B cell (primary cell): ENCODE measurements at regions not wholly inside any gene's neighbourhood (a gene's known extent, or its start where the extent isn't known, plus 50 kb on each side); places are given as distances from the start of the nearest gene placed in this dataset.
A peak's percentile ranks its signal among the peaks of the same experiment; 100 is the strongest.

Experiments
- ATAC-seq: fragments of 200-7000 bp; cut with Tn5 transposase; one replicate; pipeline ENCODE4 v1.10.0; 2021; ENCODE audit warnings: low read depth, mild to moderate bottlenecking, moderate number of reproducible peaks, moderate library complexity
- CTCF ChIA-PET: fragments of 350-600 bp; sonication (Branson Sonifier 250); formaldehyde crosslinking; loops from one replicate; lab custom pipeline; 2021; ENCODE audit warnings: antibody characterized with exemption, inconsistent platforms; lab: Charles Lee
- POLR2A ChIA-PET: fragments of 350-600 bp; sonication (Branson Sonifier 250); formaldehyde crosslinking; loops from one replicate; lab custom pipeline; 2021; ENCODE audit warnings: antibody characterized with exemption; lab: Charles Lee
- DNase-seq: peaks from one replicate; pipeline ENCODE4 v3.0.0; 2013
- H2AFZ ChIP-seq: 2 replicates; pipeline ENCODE4 v1.6.1; 2012; ENCODE audit warnings: mild to moderate bottlenecking, low read depth, low read length; ENCODE audit not compliant: insufficient read depth, poor library complexity, severe bottlenecking
- H3K27ac ChIP-seq, 2 donors: 1 replicate in 1 of 2; 2 replicates in 1 of 2; pipeline ENCODE4 v1.5.1; 2012 to 2013; ENCODE audit warnings: low read length in 2 of 2, mild to moderate bottlenecking in 2 of 2, moderate library complexity in 1 of 2
- H3K27me3 ChIP-seq, 4 experiments: fragments of 200-600 bp in 1 of 4; sonication (generic) in 1 of 4; replicated peaks in 1 of 4; 1 replicate in 2 of 4; 2 replicates in 2 of 4; pipeline versions ENCODE4 v1.6.1 to v1.7.0; 2013 to 2016; ENCODE audit warnings: low read length in 3 of 4, mild to moderate bottlenecking in 2 of 4, mixed read lengths in 1 of 4, moderate library complexity in 1 of 4; ENCODE audit not compliant: insufficient read depth in 4 of 4, control insufficient read depth in 3 of 4; ENCODE audit errors: control extremely low read depth in 1 of 4
- H3K36me3 ChIP-seq, 2 experiments: replicated peaks in 1 of 2; 1 replicate in 1 of 2; 2 replicates in 1 of 2; pipeline versions ENCODE4 v1.6.1 to v1.7.1; 2013; ENCODE audit warnings: low read length in 1 of 2; ENCODE audit not compliant: insufficient read depth in 2 of 2, control insufficient read depth in 1 of 2; ENCODE audit errors: control extremely low read depth in 1 of 2, extremely low read depth in 1 of 2
- H3K4me1 ChIP-seq, 2 donors: fragments of 200-600 bp in 1 of 2; sonication (generic) in 1 of 2; 1 replicate in 1 of 2; 2 replicates in 1 of 2; pipeline versions ENCODE4 v1.5.1 to v1.6.1; 2013 to 2017; ENCODE audit warnings: low read length in 2 of 2; ENCODE audit not compliant: control insufficient read depth in 2 of 2, insufficient read depth in 2 of 2
- H3K4me2 ChIP-seq: replicated peaks from 2 replicates; pipeline ENCODE3; 2012; ENCODE audit warnings: mild to moderate bottlenecking, low read depth, low read length; ENCODE audit not compliant: poor library complexity, severe bottlenecking
- H3K4me3 ChIP-seq, 5 experiments: fragments of 200-600 bp in 1 of 5; sonication (generic) in 1 of 5; 1 replicate in 3 of 5; 2 replicates in 2 of 5; pipeline versions ENCODE4 v1.5.1 to v1.7.0; 2011 to 2016; ENCODE audit warnings: low read length in 4 of 5, mild to moderate bottlenecking in 4 of 5, low read depth in 2 of 5, control low read depth in 1 of 5, moderate library complexity in 1 of 5; ENCODE audit not compliant: insufficient read depth in 1 of 5; ENCODE audit errors: control extremely low read depth in 1 of 5, extremely low read depth in 1 of 5
- H3K79me2 ChIP-seq: fragments of 200-600 bp; sonication (generic); one replicate; pipeline ENCODE4 v1.6.0; 2016; ENCODE audit warnings: low read length; ENCODE audit not compliant: control insufficient read depth, insufficient read depth
- H3K9ac ChIP-seq: fragments of 200-600 bp; sonication (generic); 2 replicates; pipeline ENCODE4 v1.6.1; 2017; ENCODE audit warnings: mild to moderate bottlenecking, low read length, moderate library complexity
- H3K9me3 ChIP-seq, 3 donors: one replicate each; pipeline versions ENCODE4 v1.6.1 to v1.7.1; 2013; ENCODE audit warnings: low read length in 2 of 3; ENCODE audit not compliant: control insufficient read depth in 2 of 3, insufficient read depth in 1 of 3; ENCODE audit errors: control extremely low read depth in 1 of 3
- H4K20me1 ChIP-seq: 2 replicates; pipeline ENCODE4 v1.6.0; 2012; ENCODE audit warnings: mild to moderate bottlenecking, low read length; ENCODE audit not compliant: insufficient read depth, control insufficient read depth, poor library complexity, severe bottlenecking
- H3K27ac Mint-ChIP-seq: one replicate; pipeline ENCODE4 v1.8.0; 2021; ENCODE audit warnings: mixed read lengths
- H3K27me3 Mint-ChIP-seq: one replicate; pipeline ENCODE4 v1.8.0; 2021; ENCODE audit warnings: mixed read lengths
- H3K4me1 Mint-ChIP-seq: one replicate; pipeline ENCODE4 v1.8.0; 2021; ENCODE audit warnings: mixed read lengths
- H3K4me3 Mint-ChIP-seq: one replicate; pipeline ENCODE4 v1.8.0; 2021; ENCODE audit warnings: mixed read lengths
- H3K9me3 Mint-ChIP-seq: one replicate; pipeline ENCODE4 v1.8.0; 2022; ENCODE audit warnings: mixed read lengths; ENCODE audit not compliant: insufficient read depth
- EZH2 ChIP-seq: IDR thresholded peaks from 2 replicates; pipeline ENCODE4 v1.6.1; 2012; ENCODE audit warnings: borderline replicate concordance, low read depth, mild to moderate bottlenecking, moderate library complexity, low read length; ENCODE audit not compliant: insufficient read depth, poor library complexity, severe bottlenecking
- WGBS: methylation state at CpG from one replicate; pipeline ENCODE4 v1.1.5; 2013; ENCODE audit warnings: missing lambda C conversion rate; ENCODE audit not compliant: insufficient coverage; 5-methylcytosine and 5-hydroxymethylcytosine counted together
- intact Hi-C: fragments of 100-400 bp; cut with micrococcal nuclease; formaldehyde crosslinking; loops from one replicate; pipeline ENCODE4 v1.10.0; 2022
- TF ChIP-seq, protein P1 (sequence below): fragments of 200-600 bp; IDR thresholded peaks from one replicate; pipeline ENCODE4 v1.8.0; 2022; ENCODE audit warnings: antibody characterized with exemption, mild to moderate bottlenecking

DNA sequence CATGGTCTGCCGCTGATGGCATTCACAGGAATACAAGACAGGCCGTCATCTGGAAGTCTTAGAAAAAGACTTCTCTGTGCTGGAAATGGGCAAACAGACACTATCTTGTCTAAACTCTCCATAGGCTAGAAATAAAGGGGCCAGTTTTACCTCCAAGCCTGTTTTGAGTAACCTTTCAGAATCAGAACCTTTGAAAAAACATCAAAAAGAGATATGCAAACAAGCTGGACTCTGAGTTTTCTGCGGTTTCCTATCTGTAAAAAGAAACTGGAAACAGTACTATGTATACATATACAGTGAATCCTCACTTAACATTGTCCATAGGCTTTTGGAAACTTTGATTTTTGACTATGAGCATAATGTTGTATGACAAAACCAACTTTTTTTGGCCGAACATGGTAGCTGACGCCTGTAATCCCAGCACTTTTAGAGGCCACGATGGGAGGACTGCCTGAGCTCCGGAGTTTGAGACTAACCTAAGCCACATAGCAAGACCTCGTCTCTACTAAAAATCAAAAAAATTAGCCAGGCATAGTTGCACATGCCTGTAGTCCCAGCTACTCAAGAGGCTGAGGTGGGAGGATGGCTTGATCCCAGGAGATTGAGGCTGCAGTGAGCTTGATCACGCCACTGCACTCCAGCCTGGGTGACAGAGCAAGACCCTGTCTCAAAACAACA lies 92.9 kb upstream of the MAX start:
- Histone ChIP-seq H3K79me2 (no peaks in the 10 kb centered on the region), H3K36me3 (no peaks in the 10 kb centered on the region), H4K20me1 (no peaks in the 10 kb centered on the region), H2AFZ (no peak overlapping the region), H3K27me3 (no peaks in the 10 kb centered on the region), H3K4me1 (peaks cover 19 to 23% of the 10 kb centered on the region in 2 donors), H3K4me2 (peak overlapping the region; percentile 62), H3K27ac (peak overlapping the region; percentile 29 to 35), H3K4me3 (peak overlapping the region in 4 of 5 experiments; percentile 0 to 42 (median 28)), H3K9ac (peak overlapping the region; percentile 13), H3K9me3 (no peaks in the 10 kb centered on the region)
- WGBS, result 78% methylated on average over 4 of the region's 9 CpGs
- H3K4me1 Mint-ChIP-seq, result peaks cover 44% of the 10 kb centered on the region
- TF ChIP-seq EZH2, result no peak
- TF ChIP-seq, protein P1, sequence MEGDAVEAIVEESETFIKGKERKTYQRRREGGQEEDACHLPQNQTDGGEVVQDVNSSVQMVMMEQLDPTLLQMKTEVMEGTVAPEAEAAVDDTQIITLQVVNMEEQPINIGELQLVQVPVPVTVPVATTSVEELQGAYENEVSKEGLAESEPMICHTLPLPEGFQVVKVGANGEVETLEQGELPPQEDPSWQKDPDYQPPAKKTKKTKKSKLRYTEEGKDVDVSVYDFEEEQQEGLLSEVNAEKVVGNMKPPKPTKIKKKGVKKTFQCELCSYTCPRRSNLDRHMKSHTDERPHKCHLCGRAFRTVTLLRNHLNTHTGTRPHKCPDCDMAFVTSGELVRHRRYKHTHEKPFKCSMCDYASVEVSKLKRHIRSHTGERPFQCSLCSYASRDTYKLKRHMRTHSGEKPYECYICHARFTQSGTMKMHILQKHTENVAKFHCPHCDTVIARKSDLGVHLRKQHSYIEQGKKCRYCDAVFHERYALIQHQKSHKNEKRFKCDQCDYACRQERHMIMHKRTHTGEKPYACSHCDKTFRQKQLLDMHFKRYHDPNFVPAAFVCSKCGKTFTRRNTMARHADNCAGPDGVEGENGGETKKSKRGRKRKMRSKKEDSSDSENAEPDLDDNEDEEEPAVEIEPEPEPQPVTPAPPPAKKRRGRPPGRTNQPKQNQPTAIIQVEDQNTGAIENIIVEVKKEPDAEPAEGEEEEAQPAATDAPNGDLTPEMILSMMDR, result no peak
- H3K4me3 Mint-ChIP-seq, result peak overlapping the region; percentile 84
- H3K27ac Mint-ChIP-seq, result peak overlapping the region; percentile 91
- peak; percentile 76 for ATAC-seq
- POLR2A ChIA-PET, result interaction anchor here (0.6 to 2.6 kb wide), 4 partner anchors 10 to 217 kb away, joined by 3 to 24 read pairs (median 9); no protein-coding TSS in a partner anchor
- intact Hi-C loops, result loop anchor here (1.0 to 2.0 kb wide), 3 partner anchors 10 to 24 kb away; no protein-coding TSS in a partner anchor
- H3K9me3 Mint-ChIP-seq, result no peaks in the 10 kb centered on the region
- H3K27me3 Mint-ChIP-seq, result no peaks in the 10 kb centered on the region
- DNase-seq, result peak; percentile 36
- CTCF ChIA-PET, result interaction anchor here (0.7 to 3.4 kb wide), 10 partner anchors 10 to 629 kb away, joined by 3 to 16 read pairs (median 6); partner anchors contain the start of gene FUT8

DNA sequence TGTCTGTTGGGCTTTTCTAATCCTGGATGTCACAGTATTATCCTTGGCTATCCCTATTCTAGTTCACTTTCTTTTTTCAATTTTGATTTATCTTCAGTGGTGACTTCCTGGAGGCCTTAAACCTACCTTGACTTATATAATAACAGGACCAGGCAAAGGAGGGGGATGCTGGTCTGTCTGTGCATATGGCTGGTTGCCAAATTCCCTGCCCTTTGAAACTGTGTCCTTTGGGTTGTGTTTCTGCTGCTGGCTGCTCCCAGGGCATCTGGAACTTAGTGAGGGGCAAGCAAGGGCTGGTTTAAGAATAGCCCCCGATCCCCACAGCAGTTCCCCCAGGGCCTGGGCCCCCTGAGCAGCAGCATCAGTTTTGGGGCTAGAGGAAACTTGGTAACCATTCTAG lies 96.0 kb upstream of the MAX start:
- Histone ChIP-seq H3K27me3 (no peaks in the 10 kb centered on the region), H3K79me2 (no peaks in the 10 kb centered on the region), H3K4me3 (no peak overlapping the region), H3K4me2 (no peak overlapping the region), H3K27ac (no peak overlapping the region), H3K9ac (no peak overlapping the region), H4K20me1 (no peaks in the 10 kb centered on the region), H3K4me1 (peaks cover 24 to 34% of the 10 kb centered on the region in 2 donors), H3K9me3 (peaks cover 0 to 8% (median 0%) of the 10 kb centered on the region in 3 donors), H2AFZ (no peak overlapping the region), H3K36me3 (no peaks in the 10 kb centered on the region)
- TF ChIP-seq EZH2, result no peak
- TF ChIP-seq, protein P1, result no peak
- DNase-seq, result no peak
- WGBS, result no CpG with 5 or more reads among the region's 1 CpG
- no peaks in the 10 kb centered on the region for H3K9me3 Mint-ChIP-seq
- ChIA-PET POLR2A (no interaction called here), CTCF (no interaction called here)
- peaks cover 51% of the 10 kb centered on the region for H3K4me1 Mint-ChIP-seq
- no peak for ATAC-seq
- H3K4me3 Mint-ChIP-seq, result no peak overlapping the region
- no peaks in the 10 kb centered on the region for H3K27me3 Mint-ChIP-seq
- intact Hi-C loops, result no loop called here
- no peak overlapping the region for H3K27ac Mint-ChIP-seq
